ENCODE measurements at regions not wholly inside any gene's neighbourhood (a gene's known extent, or its start where the extent isn't known, plus 50 kb on each side); places are given as distances from the start of the nearest gene placed in this dataset.

DNA sequence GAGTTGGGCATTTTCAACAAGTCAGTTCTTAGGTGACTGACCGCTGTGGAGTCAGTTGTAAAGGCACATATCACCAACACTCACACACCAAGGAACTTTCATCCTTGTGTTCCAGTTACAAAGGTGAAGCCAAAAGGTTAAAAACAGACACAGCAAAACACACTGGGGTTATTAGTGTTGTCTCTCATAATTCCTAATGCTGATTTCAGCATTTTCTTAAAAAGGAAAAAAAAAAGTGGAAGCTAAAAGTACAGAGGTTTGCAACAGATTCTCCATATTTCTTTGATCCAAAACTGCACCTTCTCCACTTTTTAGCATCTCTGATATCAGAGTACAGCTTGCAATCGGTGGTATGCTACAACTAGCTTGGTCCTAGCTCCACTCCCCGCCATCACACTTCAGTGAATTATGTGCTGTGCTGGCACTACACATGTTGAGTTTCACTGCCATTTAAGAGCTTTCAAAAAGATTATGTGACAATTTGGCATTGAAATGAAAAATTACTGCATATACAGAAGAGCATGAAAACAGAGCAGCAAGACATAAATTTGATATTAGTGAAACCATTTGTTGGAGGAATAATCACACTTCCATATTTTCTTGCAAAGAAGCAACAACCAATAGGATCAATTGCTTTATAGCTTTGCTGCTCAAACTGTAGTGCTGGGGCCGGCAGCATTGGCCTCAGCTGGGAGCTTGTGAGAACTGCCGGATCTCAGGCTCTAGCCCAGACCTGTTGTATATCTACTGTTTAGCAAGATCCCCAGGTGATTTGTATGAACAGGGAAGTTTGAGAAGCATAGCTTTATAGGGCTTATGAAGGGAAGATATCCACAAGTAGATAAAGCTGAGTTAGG lies 62.3 kb upstream of the DAPL1 start:
- DNase-seq (no peak), ATAC-seq (no peak)
- intact Hi-C loops (cut with DNase I): no loop called here

DNA sequence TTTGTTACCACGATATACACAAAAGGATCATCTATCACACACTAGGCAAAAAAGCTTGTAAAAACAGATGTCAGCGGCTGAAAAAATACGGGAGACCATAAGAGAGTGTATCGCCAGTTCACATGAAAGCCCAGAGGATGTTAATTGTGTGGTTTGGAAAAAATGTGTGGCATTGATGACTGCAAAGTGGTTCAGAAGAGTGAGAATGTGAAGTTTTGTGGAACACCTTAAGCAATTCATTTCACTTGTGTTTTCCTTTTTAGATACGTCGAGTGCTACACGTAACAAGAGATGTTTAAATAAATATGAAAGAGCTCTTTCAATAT lies 61.7 kb upstream of the DAPL1 start:
- intact Hi-C loops (cut with DNase I): no loop called here
- ATAC-seq (no peak), DNase-seq (no peak)

DNA sequence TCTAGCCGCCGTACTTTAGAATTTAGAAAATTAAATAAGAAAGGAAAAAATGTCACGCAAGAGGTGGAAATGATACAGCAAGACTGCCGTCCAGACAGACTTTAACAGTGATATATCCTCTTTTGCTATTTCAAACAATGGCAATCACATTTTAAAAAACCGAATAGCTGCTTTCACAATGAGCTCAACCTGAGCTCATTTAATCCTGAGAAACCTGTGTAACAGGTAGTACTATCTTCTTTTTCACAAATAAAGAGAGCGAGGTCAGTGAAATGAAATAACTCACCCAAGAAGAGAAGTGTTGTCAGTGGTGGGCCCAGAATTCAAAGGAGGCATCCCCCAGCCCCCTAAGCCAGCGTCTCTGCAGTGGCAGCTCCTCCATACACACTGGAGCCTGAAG lies 60.7 kb upstream of the DAPL1 start:
- ATAC-seq: no peak
- DNase-seq: no peak
- intact Hi-C loops (cut with DNase I): no loop called here

DNA sequence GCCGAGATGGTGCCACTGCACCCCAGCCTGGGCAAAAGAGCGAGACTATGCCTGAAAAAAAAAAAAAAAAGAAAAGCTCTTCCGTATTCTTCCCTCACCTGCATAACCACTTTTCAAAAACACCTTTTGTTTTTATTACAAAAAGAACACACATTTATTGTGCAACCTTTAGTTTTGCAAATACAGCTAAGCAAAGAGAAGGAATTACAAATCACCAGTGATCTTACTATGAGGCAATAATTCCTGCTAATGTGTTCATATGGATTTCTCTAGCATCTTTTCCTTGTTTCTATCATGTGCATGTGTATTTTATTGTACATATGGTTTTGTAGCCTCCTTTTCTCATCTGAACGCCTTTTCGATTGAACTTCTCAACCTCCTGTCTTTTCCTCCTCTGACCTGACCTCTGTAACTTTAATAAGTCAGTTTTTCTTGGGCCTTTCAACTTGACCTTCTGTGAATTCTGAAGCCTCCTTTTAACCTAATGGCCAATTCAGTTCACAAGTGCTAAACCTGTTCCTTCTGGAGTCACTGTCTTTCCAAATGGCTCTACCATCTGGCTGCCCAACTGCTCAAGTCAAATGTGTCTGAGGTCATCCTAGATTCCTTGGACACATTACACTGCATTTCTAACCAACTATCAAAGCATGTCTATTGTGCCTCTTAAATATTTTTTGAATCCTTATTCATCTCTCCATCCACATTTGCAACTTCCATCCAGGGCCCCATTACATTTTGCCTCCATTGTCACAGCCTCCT lies 59.1 kb upstream of the DAPL1 start:
- intact Hi-C loops (cut with DNase I): no loop called here
- no peak for ATAC-seq
- DNase-seq: no peak

DNA sequence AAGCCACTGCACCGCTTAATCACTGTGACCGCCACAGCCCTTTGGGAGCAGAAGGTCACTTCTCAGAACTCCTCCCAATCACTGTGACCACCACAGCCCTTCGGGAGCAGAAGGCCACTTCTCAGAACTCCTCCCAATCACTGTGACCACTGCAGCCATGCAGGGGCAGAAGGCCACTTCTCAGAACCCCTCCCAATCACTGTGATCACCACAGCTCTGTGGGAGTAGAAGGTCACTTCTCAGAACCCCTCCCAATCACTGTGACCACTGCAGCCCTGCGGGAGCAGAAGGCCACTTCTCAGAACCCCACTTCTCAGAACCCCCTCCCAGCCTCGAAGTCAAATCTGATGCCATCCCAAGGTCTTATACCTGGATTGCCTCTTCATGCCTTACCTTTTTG lies 56.8 kb upstream of the DAPL1 start:
- intact Hi-C loops (cut with DNase I): no loop called here
- ATAC-seq: no peak
- no peak for DNase-seq

DNA sequence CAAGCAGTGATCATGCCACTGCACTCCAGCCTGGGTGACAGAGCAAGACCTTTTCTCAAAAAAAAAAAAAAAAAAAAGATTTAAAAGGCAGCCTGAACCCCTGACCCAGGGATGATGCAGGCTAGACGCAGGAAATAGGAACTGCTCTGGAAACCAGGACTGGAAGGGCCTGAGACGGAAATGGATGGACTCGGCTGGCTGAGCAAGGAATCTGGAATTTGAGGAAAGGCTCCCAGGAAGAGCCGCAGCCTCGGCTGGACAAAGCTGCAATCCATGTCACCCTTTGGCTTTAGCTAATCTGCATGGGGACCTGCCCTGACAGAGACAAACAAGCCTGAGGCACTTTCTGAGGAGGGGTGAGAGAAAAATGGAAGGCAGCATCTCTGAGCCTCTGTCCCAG lies 55.0 kb upstream of the DAPL1 start:
- intact Hi-C loops (cut with DNase I): loop anchor here (5.0 to 10.0 kb wide), 2 partner anchors 58 to 285 kb away; partner anchors contain the start of genes CCDC148 (in 1 of the 2) and PKP4 (in 1 of the 2)
- peak; percentile 33 to 55 for ATAC-seq

DNA sequence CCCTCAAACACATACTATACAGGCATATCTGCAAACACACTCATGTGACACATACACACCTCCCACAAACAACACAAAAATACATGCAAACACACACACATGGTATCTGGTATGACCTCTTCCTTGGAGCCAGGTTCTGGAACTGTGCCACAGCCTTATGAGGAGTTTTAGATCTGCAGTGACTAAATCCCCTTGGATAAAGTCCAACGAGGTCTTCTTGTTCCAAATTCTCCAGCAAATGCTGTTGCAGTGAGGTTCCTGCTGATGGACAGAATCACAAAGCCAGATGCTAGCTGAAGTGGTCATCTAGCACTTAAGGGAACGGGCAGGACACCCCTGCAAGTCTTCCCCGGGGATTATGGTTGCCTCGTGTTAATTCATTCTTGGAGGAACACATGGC lies 54.5 kb upstream of the DAPL1 start:
- intact Hi-C loops (cut with DNase I): loop anchor here (5.0 to 10.0 kb wide), 2 partner anchors 58 to 286 kb away; partner anchors contain the start of genes CCDC148 (in 1 of the 2) and PKP4 (in 1 of the 2)
- peak; percentile 52 for DNase-seq
- ATAC-seq: peak; percentile 14 to 19

More for the DNA sequence above, 55.0 kb upstream of the DAPL1 start:
- DNase-seq: no peak

DNA sequence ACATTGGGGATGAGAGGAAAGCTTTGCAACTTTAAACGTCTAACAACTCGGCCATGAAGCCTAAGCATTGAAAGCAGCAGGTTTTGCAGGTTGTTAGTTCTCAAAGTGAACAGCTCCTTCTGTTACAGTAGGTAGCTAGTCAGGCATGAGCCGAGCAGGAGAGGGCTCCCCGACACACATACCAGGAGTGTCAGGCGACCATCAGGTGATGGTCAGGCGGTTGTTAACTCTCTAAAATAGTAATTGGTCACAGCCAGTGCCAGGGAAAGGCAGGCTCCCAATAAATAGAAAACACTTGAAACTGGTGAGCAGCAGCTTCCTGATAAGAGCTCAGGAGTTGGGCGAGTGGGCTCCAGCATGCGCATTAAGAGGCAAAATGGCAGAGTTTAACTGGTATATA lies 53.5 kb upstream of the DAPL1 start:
- ATAC-seq: peak in 1 of 2 donors; percentile 10
- DNase-seq: no peak
- intact Hi-C loops (cut with DNase I): loop anchor here (5.0 to 10.0 kb wide), 2 partner anchors 59 to 287 kb away; partner anchors contain the start of genes CCDC148 (in 1 of the 2) and PKP4 (in 1 of the 2)

DNA sequence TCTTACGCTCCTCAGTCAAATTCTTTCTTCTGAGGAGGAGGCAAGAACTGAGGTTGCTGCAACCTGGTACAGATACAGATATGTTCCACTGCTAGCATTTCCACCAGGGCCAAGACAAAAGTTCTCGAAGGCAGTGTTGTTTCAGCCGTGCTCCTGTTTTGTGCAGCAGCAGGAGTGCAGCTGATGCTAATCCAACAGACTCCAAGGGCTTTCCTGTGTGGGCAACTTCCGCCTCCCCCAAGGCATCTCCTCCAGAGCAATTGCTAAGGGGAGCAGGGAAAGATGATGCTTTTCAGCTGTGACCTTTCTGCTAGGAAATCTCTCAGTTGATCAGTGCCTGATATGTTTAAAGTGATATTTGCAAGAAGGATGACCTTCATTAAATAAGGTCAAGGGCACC lies 52.6 kb upstream of the DAPL1 start:
- no peak for ATAC-seq
- intact Hi-C loops (cut with DNase I): loop anchor here (5.0 to 10.0 kb wide), 2 partner anchors 60 to 288 kb away; partner anchors contain the start of genes CCDC148 (in 1 of the 2) and PKP4 (in 1 of the 2)
- no peak for DNase-seq

DNA sequence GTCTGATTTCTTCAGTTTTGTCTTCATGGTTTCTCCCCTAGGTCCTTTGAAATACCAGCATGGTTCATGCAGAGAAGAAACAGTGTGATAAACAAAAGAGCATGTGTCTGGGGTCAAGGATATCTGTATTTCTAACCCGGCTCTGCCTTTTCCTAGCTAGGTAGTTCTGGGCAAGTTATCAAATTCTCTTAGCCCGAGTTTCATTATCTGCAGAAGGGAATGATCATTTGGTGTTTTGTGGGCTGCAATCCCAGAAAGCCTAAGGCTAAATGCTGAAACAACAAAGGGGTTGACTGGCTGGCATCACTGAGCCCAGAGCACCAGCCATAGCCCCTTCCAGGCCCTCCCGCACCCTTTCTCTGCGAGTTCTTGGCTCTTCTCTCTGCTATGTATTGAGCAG lies 51.7 kb upstream of the DAPL1 start:
- intact Hi-C loops (cut with DNase I): loop anchor here (5.0 to 10.0 kb wide), 2 partner anchors 61 to 289 kb away; partner anchors contain the start of genes CCDC148 (in 1 of the 2) and PKP4 (in 1 of the 2)
- DNase-seq (no peak), ATAC-seq (no peak)

DNA sequence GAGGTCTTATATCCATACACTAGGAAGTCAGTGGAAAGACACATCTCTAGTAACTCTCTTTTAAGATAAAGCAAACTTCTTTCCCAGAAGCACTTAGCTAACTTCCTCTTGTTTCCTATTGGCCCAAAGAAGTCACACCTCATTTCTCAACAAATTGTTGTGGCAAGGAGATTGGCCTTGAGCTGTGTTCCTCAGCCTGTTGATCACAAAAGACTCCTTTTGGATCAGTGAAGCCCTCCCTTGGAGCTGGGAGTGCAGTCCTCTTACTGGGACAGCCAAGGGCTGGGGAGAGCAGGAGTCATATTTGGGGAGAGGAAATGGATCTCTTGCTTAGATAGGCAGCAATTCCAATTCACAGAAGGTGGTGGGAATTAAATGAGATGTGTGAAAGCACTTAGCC lies 51.2 kb upstream of the DAPL1 start:
- no peak for ATAC-seq
- no peak for DNase-seq
- intact Hi-C loops (cut with DNase I): loop anchor here (5.0 to 10.0 kb wide), 2 partner anchors 62 to 289 kb away; partner anchors contain the start of genes CCDC148 (in 1 of the 2) and PKP4 (in 1 of the 2)

DNA sequence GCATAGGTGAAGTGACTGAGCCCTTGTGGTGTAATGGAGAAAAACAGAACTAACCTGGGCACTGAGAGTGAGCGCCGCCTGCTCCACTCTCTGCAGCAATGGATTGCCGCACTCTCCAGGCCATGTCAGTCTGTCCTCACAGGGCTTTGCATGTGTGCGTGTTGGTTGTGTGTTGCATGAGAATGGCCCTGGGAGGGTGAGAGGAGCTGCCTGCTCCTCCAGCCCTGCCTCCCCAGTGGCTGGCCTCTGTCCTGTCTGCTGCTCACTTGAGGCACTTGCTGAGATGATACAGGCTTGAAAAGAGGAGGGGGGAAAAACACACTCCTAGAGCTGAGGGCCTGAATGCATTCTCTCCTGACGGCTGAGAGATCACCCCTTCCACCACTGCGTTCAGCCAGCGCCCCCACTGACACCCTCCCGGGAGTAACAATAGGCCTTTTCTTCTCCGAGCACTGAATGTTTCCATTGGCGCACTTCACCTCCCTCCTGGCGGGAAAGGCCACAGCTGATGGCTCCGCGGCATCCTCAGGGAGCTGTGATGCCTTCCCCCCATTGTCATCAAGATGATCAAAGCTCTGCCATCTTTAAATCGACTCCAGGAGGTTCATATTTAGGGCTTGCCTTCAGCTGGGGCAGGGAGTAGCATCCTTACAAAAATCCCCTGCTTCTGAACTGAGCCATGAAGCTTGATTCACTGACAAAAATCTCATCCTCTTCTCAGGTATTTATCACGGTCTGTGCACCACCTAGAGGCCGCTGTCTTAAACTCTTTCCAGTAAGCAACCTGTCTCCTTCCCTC lies 49.9 kb upstream of the DAPL1 start:
- ATAC-seq (peak; percentile 54 to 57), DNase-seq (peak; percentile 56)
- intact Hi-C loops (cut with DNase I): loop anchor here in 1 of 2 donors (10.0 kb wide), 1 partner anchor 290 kb away; the partner anchor contains the start of genes CCDC148 and PKP4
